ENCODE measurements at regions not wholly inside any gene's neighbourhood (a gene's known extent, or its start where the extent isn't known, plus 50 kb on each side); places are given as distances from the start of the nearest gene placed in this dataset.

DNA sequence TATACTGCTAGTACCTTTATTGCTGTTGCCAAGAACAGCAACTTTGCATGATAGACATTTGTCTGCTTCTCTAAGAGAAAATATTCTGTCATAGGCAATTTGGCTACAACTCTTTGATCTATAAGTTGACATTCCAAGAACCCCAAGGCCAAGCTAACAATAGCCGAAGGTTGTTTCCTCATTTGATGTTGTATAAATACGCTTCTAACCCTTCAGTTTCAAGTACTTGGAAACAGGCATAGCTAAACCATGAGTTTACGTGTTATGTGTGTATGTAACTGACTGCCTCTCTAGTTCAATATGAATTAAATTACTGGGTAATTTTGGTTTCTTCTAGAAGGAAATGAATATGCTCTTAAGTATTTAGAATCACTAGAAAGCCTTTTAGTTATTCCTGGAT lies 1034.0 kb downstream of the TLE4 start:
- Histone ChIP-seq H3K36me3 (ENCODE audit: control insufficient read depth, insufficient read depth, low read length) (no peaks in the 10 kb centered on the region), H3K4me3 (ENCODE audit: extremely low read depth, insufficient read depth, low read length, poor library complexity, severe bottlenecking) (no peak overlapping the region), H3K27ac (ENCODE audit: low read depth, low read length, severe bottlenecking) (no peak overlapping the region), H3K4me1 (ENCODE audit: control insufficient read depth, insufficient read depth, low read length, poor library complexity, severe bottlenecking) (peaks cover 9% of the 10 kb centered on the region), H3K9me3 (ENCODE audit: control insufficient read depth, low read length) (no peaks in the 10 kb centered on the region)
- WGBS, 2 experiments (ENCODE audit: insufficient coverage in 2 of 2), result no CpG with 5 or more reads among the region's 3 CpGs

DNA sequence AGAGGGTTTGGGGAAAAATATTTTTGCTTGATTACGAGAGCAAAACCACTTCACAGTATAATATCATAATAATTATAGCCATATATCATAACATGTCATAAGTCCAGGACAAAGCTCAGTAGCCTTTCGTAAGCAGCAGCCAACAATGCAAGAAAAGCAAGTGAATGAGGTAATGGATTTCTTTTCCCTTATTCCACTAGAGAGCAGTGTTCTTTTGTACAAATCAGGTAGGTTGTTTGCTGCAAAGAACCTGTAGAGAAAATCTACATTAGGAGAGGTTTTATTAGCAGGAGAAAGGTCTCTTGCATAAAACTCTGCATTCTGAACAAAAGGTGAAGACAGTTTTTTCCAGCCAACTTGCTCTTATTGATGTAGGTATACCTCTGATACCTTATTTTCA lies 1033.4 kb downstream of the TLE4 start:
- no peaks in the 10 kb centered on the region for H3K9me3 ChIP-seq (ENCODE audit: control insufficient read depth, low read length)
- H3K36me3 ChIP-seq (ENCODE audit: control insufficient read depth, insufficient read depth, low read length), result no peaks in the 10 kb centered on the region
- H3K4me1 ChIP-seq (ENCODE audit: control insufficient read depth, insufficient read depth, low read length, poor library complexity, severe bottlenecking), result peaks cover 9% of the 10 kb centered on the region
- H3K4me3 ChIP-seq (ENCODE audit: extremely low read depth, insufficient read depth, low read length, poor library complexity, severe bottlenecking), result no peak overlapping the region
- no CpG with 5 or more reads among the region's 2 CpGs for WGBS, 2 experiments (ENCODE audit: insufficient coverage in 2 of 2)
- no peak overlapping the region for H3K27ac ChIP-seq (ENCODE audit: low read depth, low read length, severe bottlenecking)

- Histone ChIP-seq H3K4me3 (ENCODE audit: extremely low read depth, insufficient read depth, low read length, poor library complexity, severe bottlenecking) (no peak overlapping the region), H3K27ac (ENCODE audit: low read depth, low read length, severe bottlenecking) (no peak overlapping the region), H3K36me3 (ENCODE audit: control insufficient read depth, insufficient read depth, low read length) (no peaks in the 10 kb centered on the region), H3K4me1 (ENCODE audit: control insufficient read depth, insufficient read depth, low read length, poor library complexity, severe bottlenecking) (peaks cover 9% of the 10 kb centered on the region), H3K9me3 (ENCODE audit: control insufficient read depth, low read length) (no peaks in the 10 kb centered on the region)
- 94 to 97% methylated on average over 5 of the region's 5 CpGs for WGBS, 2 experiments (ENCODE audit: insufficient coverage in 2 of 2)
These were observed 1030.5 kb downstream of the TLE4 start for GRCh38 chr9:80602291-80602690.

DNA sequence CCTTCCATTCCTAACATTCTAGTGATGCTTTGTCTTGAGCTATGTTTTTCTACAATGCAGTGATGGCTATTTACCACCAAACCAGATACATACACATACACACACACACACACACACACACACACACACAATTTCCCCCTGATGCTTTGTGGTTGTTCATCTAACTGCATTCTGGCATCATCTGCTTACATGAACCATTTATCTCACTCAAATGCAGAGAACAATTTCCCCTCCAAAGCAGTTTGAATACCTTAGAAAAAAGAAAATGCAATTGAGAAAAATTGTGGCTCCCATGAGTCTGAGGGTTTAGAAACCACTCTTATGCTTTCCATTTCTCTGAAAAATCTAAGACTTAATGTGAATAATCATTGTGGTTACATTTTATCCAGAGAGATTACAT lies 1024.8 kb downstream of the TLE4 start:
- Histone ChIP-seq H3K9me3 (ENCODE audit: control insufficient read depth, low read length) (no peaks in the 10 kb centered on the region), H3K36me3 (ENCODE audit: control insufficient read depth, insufficient read depth, low read length) (no peaks in the 10 kb centered on the region), H3K4me3 (ENCODE audit: extremely low read depth, insufficient read depth, low read length, poor library complexity, severe bottlenecking) (no peak overlapping the region), H3K4me1 (ENCODE audit: control insufficient read depth, insufficient read depth, low read length, poor library complexity, severe bottlenecking) (no peaks in the 10 kb centered on the region), H3K27ac (ENCODE audit: low read depth, low read length, severe bottlenecking) (no peak overlapping the region)

DNA sequence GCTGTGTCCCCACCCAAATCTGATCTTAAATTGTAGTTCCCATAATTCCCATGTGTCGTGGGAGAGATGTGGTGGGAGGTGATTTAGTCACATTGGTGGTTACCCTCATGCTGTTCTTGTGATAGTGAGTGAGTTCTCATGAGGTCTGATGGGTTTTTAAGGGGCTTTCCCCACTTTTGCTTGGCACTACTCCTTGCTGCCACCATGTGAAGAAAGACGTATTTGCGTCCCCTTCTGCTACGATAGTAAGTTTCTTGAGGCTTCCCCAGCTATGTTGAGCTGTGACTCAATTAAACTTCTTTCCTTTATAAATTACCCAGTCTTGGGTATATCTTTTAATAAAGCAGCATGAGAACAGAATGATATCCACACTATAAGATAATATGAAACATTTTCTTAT lies 1023.4 kb downstream of the TLE4 start:
- no peaks in the 10 kb centered on the region for H3K4me1 ChIP-seq (ENCODE audit: control insufficient read depth, insufficient read depth, low read length, poor library complexity, severe bottlenecking)
- 71 to 80% methylated on average over 1 to 3 of the region's 4 CpGs for WGBS, 2 experiments (ENCODE audit: insufficient coverage in 2 of 2)
- H3K9me3 ChIP-seq (ENCODE audit: control insufficient read depth, low read length), result no peaks in the 10 kb centered on the region
- H3K4me3 ChIP-seq (ENCODE audit: extremely low read depth, insufficient read depth, low read length, poor library complexity, severe bottlenecking), result no peak overlapping the region
- no peak overlapping the region for H3K27ac ChIP-seq (ENCODE audit: low read depth, low read length, severe bottlenecking)
- H3K36me3 ChIP-seq (ENCODE audit: control insufficient read depth, insufficient read depth, low read length), result no peaks in the 10 kb centered on the region

GRCh38 chr9:80592413-80592812 lies 1020.6 kb downstream of the TLE4 start:
- Histone ChIP-seq H3K9me3 (ENCODE audit: control insufficient read depth, low read length) (no peaks in the 10 kb centered on the region), H3K27ac (ENCODE audit: low read depth, low read length, severe bottlenecking) (no peak overlapping the region), H3K4me1 (ENCODE audit: control insufficient read depth, insufficient read depth, low read length, poor library complexity, severe bottlenecking) (no peaks in the 10 kb centered on the region), H3K4me3 (ENCODE audit: extremely low read depth, insufficient read depth, low read length, poor library complexity, severe bottlenecking) (no peak overlapping the region), H3K36me3 (ENCODE audit: control insufficient read depth, insufficient read depth, low read length) (no peaks in the 10 kb centered on the region)

DNA sequence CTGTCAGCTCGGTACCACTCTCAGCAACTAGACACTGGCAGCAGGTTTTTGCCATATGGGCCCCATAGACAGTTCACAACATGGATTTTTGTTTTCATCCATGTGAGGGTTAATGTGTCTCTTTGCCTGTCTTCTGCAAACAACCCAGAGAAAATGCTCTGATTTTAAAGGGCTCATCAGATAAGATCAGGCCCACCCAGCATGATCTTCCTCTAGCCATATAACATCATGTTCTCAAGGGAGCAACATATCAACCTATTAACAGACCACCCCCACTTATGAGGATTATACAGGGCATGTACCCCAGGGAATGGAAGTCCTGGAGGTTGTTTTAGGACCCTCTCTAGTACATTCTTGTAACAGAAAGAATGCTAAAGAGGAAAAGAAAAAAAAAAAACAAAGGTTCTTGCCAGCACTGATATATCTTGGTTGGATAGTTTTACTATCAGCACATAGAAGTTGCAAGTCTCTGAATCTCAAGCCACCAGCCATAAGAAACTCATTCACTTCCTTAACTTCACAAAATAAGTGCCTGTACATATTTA lies 1015.1 kb downstream of the TLE4 start:
- Histone ChIP-seq H3K9me3 (ENCODE audit: control insufficient read depth, low read length) (no peaks in the 10 kb centered on the region), H3K4me3 (ENCODE audit: extremely low read depth, insufficient read depth, low read length, poor library complexity, severe bottlenecking) (no peak overlapping the region), H3K27ac (ENCODE audit: low read depth, low read length, severe bottlenecking) (no peak overlapping the region), H3K4me1 (ENCODE audit: control insufficient read depth, insufficient read depth, low read length, poor library complexity, severe bottlenecking) (no peaks in the 10 kb centered on the region), H3K36me3 (ENCODE audit: control insufficient read depth, insufficient read depth, low read length) (no peaks in the 10 kb centered on the region)
- 100% methylated on average over 1 of the region's 1 CpG; no CpG with 5 or more reads in 1 of the 2 experiments for WGBS, 2 experiments (ENCODE audit: insufficient coverage in 2 of 2)

DNA sequence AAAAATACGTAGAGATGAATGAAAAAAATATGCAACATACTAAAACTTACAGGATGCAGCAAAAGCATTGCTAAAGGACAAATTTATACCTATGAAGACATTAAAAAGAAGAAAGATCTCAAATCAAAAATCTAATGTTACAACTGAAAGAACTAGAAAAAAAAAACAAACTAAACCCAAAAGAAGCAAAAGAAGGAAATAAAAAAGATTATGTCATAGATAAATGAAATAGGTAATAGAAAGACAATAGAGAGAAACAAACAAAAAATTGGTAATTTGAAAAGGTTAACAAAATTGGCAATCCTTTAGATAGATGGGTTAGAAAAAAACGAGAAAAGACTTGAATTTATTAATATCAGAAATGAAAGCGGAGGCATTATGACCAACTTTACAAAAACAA lies 1000.2 kb downstream of the TLE4 start:
- Histone ChIP-seq H3K27ac (ENCODE audit: low read depth, low read length, severe bottlenecking) (no peak overlapping the region), H3K4me1 (ENCODE audit: control insufficient read depth, insufficient read depth, low read length, poor library complexity, severe bottlenecking) (no peaks in the 10 kb centered on the region), H3K4me3 (ENCODE audit: extremely low read depth, insufficient read depth, low read length, poor library complexity, severe bottlenecking) (no peak overlapping the region), H3K9me3 (ENCODE audit: control insufficient read depth, low read length) (no peaks in the 10 kb centered on the region), H3K36me3 (ENCODE audit: control insufficient read depth, insufficient read depth, low read length) (no peaks in the 10 kb centered on the region)
- WGBS, 2 experiments (ENCODE audit: insufficient coverage in 2 of 2), result no CpG with 5 or more reads among the region's 3 CpGs

DNA sequence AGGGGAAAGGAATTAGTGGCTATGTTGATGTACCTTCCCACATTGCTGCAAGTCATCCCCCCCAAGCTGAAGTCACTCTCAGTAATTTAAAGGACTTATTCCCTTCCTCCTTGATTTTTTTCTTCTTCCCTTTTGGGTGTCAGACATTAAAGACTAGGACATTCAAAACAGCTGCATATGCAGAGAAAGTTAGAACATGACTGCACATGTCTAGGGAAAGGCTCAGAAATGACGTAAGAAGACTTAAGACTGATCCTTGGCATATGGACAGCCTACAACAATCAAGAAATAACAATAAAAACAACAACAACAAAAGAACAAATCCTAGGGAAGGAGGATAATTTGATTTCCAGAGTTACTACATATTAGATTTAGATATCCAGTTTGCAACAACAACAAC lies 997.5 kb downstream of the TLE4 start:
- H3K4me3 ChIP-seq (ENCODE audit: extremely low read depth, insufficient read depth, low read length, poor library complexity, severe bottlenecking), result no peak overlapping the region
- H3K27ac ChIP-seq (ENCODE audit: low read depth, low read length, severe bottlenecking), result no peak overlapping the region
- H3K9me3 ChIP-seq (ENCODE audit: control insufficient read depth, low read length), result no peaks in the 10 kb centered on the region
- WGBS, 2 experiments (ENCODE audit: insufficient coverage in 2 of 2), result no CpG with 5 or more reads among the region's 1 CpG
- no peaks in the 10 kb centered on the region for H3K4me1 ChIP-seq (ENCODE audit: control insufficient read depth, insufficient read depth, low read length, poor library complexity, severe bottlenecking)
- H3K36me3 ChIP-seq (ENCODE audit: control insufficient read depth, insufficient read depth, low read length), result no peaks in the 10 kb centered on the region

DNA sequence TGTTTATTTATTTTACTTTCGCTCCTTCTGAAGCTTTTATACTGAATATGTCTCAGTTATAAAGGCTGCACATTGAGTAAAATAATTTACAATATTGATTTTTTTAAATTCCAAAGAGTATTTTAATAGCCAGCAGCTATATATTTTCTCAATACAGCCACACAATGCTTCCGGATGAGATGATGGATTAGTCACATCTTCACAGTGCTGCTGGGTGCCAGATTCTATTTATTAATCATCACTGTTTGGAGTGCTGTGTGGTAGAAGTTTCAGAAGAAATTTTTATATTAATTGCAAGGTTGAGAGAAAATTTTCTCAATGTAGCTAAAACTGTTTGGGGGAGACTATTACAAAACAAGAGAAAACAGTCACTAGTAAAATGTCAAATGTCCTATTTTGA lies 989.8 kb downstream of the TLE4 start:
- WGBS, 2 experiments (ENCODE audit: insufficient coverage in 2 of 2), result no CpG with 5 or more reads among the region's 2 CpGs
- Histone ChIP-seq H3K36me3 (ENCODE audit: control insufficient read depth, insufficient read depth, low read length) (no peaks in the 10 kb centered on the region), H3K9me3 (ENCODE audit: control insufficient read depth, low read length) (no peaks in the 10 kb centered on the region), H3K4me3 (ENCODE audit: extremely low read depth, insufficient read depth, low read length, poor library complexity, severe bottlenecking) (no peak overlapping the region), H3K4me1 (ENCODE audit: control insufficient read depth, insufficient read depth, low read length, poor library complexity, severe bottlenecking) (no peaks in the 10 kb centered on the region), H3K27ac (ENCODE audit: low read depth, low read length, severe bottlenecking) (no peak overlapping the region)

DNA sequence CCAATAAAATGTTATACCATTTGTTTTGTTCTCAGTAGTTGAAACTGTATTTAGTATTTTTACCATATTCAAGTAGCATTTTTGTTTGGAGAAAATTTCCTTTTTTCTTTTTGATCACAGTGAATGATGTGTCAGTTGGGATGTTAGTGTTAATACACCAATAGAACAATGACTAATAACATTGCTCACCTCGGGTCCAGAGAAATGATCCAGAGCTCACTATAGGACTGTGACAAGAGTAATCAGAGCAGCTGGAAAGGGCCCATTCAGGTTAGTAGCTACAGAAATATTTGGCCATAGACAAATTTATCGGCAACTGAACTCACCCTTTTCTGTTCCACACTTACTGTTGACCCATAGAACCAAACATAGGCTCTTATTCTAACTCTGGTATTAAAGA lies 989.2 kb downstream of the TLE4 start:
- H3K4me3 ChIP-seq (ENCODE audit: extremely low read depth, insufficient read depth, low read length, poor library complexity, severe bottlenecking), result no peak overlapping the region
- no CpG with 5 or more reads among the region's 2 CpGs for WGBS, 2 experiments (ENCODE audit: insufficient coverage in 2 of 2)

GRCh38 chr9:80557256-80557655 lies 985.5 kb downstream of the TLE4 start:
- 100% methylated on average over 1 of the region's 1 CpG; no CpG with 5 or more reads in 1 of the 2 experiments for WGBS, 2 experiments (ENCODE audit: insufficient coverage in 2 of 2)

More for the DNA sequence above, 989.2 kb downstream of the TLE4 start:
- Histone ChIP-seq H3K27ac (ENCODE audit: low read depth, low read length, severe bottlenecking) (no peak overlapping the region), H3K9me3 (ENCODE audit: control insufficient read depth, low read length) (no peaks in the 10 kb centered on the region), H3K4me1 (ENCODE audit: control insufficient read depth, insufficient read depth, low read length, poor library complexity, severe bottlenecking) (no peaks in the 10 kb centered on the region), H3K36me3 (ENCODE audit: control insufficient read depth, insufficient read depth, low read length) (no peaks in the 10 kb centered on the region)

More at GRCh38 chr9:80557256-80557655, 985.5 kb downstream of the TLE4 start:
- Histone ChIP-seq H3K4me1 (ENCODE audit: control insufficient read depth, insufficient read depth, low read length, poor library complexity, severe bottlenecking) (no peaks in the 10 kb centered on the region), H3K36me3 (ENCODE audit: control insufficient read depth, insufficient read depth, low read length) (no peaks in the 10 kb centered on the region), H3K9me3 (ENCODE audit: control insufficient read depth, low read length) (no peaks in the 10 kb centered on the region), H3K4me3 (ENCODE audit: extremely low read depth, insufficient read depth, low read length, poor library complexity, severe bottlenecking) (no peak overlapping the region), H3K27ac (ENCODE audit: low read depth, low read length, severe bottlenecking) (no peak overlapping the region)
